OCI-LY3 (cell line): ENCODE measurements at regions not wholly inside any gene's neighbourhood (a gene's known extent, or its start where the extent isn't known, plus 50 kb on each side); places are given as distances from the start of the nearest gene placed in this dataset.

ENCODE experiments used
- H2AFZ ChIP-seq: fragments of 200-600, 300-600 bp; shearing (Covaris generic); 2 replicates; pipeline ENCODE4 v1.6.0; 2014; ENCODE audit warnings: antibody characterized with exemption, low read depth, low read length
- H3K27ac ChIP-seq: fragments of 200-600, 300-600 bp; sonication (generic); 2 replicates; pipeline ENCODE4 v1.5.1; 2014; ENCODE audit warnings: mild to moderate bottlenecking, low read length, moderate library complexity, mixed read lengths
- H3K27me3 ChIP-seq: fragments of 200-600, 300-600 bp; sonication (generic); 2 replicates; pipeline ENCODE4 v1.6.1; 2014; ENCODE audit warnings: low read depth, low read length, mixed read lengths
- H3K36me3 ChIP-seq: fragments of 200-600, 300-600 bp; sonication (generic); replicated peaks from 2 replicates; pipeline ENCODE3; 2014; ENCODE audit warnings: low read depth, low read length, mixed read lengths
- H3K4me1 ChIP-seq: fragments of 300-600, 200-600 bp; sonication (generic); 2 replicates; pipeline ENCODE4 v1.6.1; 2014; ENCODE audit warnings: low read length, mixed read lengths
- H3K4me2 ChIP-seq: fragments of 200-600, 300-600 bp; sonication (generic); 2 replicates; pipeline ENCODE4 v1.6.1; 2014; ENCODE audit warnings: low read length, mixed read lengths
- H3K4me3 ChIP-seq: fragments of 300-600, 200-600 bp; sonication (generic); 2 replicates; pipeline ENCODE4 v1.5.1; 2014; ENCODE audit warnings: antibody characterized with exemption, mild to moderate bottlenecking, low read length, moderate library complexity
- H3K79me2 ChIP-seq: fragments of 300-600, 200-600 bp; shearing (Covaris generic); 2 replicates; pipeline ENCODE4 v1.6.1; 2014; ENCODE audit warnings: mild to moderate bottlenecking, low read length, mixed read lengths
- H3K9ac ChIP-seq: fragments of 300-600, 200-600 bp; shearing (Covaris generic); 2 replicates; pipeline ENCODE4 v1.6.0; 2014; ENCODE audit warnings: mild to moderate bottlenecking, low read length, moderate library complexity
- H3K9me3 ChIP-seq: fragments of 200-600, 300-600 bp; shearing (Covaris generic); 2 replicates; pipeline ENCODE4 v1.6.1; 2014; ENCODE audit warnings: low read length, mixed read lengths; ENCODE audit not compliant: insufficient read depth
- H4K20me1 ChIP-seq: fragments of 200-600, 300-600 bp; sonication (generic); 2 replicates; pipeline ENCODE4 v1.6.1; 2016; ENCODE audit warnings: low read length, mixed read lengths; ENCODE audit not compliant: insufficient read depth
- CTCF ChIP-seq: fragments of 200-600, 300-600 bp; sonication (generic); IDR thresholded peaks from 2 replicates; pipeline ENCODE4 v1.5.1; 2014; ENCODE audit warnings: antibody characterized with exemption, low read length, low read depth
- EZH2phosphoT487 ChIP-seq: fragments of 200-600 bp; shearing (Covaris generic); IDR thresholded peaks from 2 replicates; pipeline ENCODE4 v1.6.1; 2018; ENCODE audit warnings: antibody characterized with exemption, mixed run types, low read depth

GRCh38 chr4:141900856-141901255 lies 264.5 kb downstream of the IL15 start:
- Histone ChIP-seq H2AFZ (no peak overlapping the region), H3K9me3 (no peaks in the 10 kb centered on the region), H3K9ac (no peak overlapping the region), H3K4me1 (peaks cover 19% of the 10 kb centered on the region), H3K27ac (no peak overlapping the region), H3K4me3 (no peak overlapping the region), H3K36me3 (no peaks in the 10 kb centered on the region), H3K27me3 (no peaks in the 10 kb centered on the region), H3K79me2 (no peaks in the 10 kb centered on the region), H3K4me2 (no peak overlapping the region), H4K20me1 (no peaks in the 10 kb centered on the region)
- TF ChIP-seq EZH2phosphoT487 (no peak), CTCF (no peak)

GRCh38 chr4:141905751-141906150 lies 269.4 kb downstream of the IL15 start:
- Histone ChIP-seq H3K9ac (no peak overlapping the region), H3K36me3 (no peaks in the 10 kb centered on the region), H3K79me2 (no peaks in the 10 kb centered on the region), H3K27ac (no peak overlapping the region), H3K27me3 (no peaks in the 10 kb centered on the region), H3K4me3 (no peak overlapping the region), H4K20me1 (no peaks in the 10 kb centered on the region), H3K4me1 (no peaks in the 10 kb centered on the region), H3K4me2 (no peak overlapping the region), H3K9me3 (no peaks in the 10 kb centered on the region), H2AFZ (no peak overlapping the region)
- TF ChIP-seq EZH2phosphoT487 = no peak
- no peak for TF ChIP-seq CTCF

- no peaks in the 10 kb centered on the region for H3K9me3 ChIP-seq
- H3K27ac ChIP-seq = no peak overlapping the region
- no peaks in the 10 kb centered on the region for H4K20me1 ChIP-seq
- H3K79me2 ChIP-seq = no peaks in the 10 kb centered on the region
- H3K9ac ChIP-seq = no peak overlapping the region
- H3K36me3 ChIP-seq = no peaks in the 10 kb centered on the region
- no peak overlapping the region for H3K4me3 ChIP-seq
- H3K4me1 ChIP-seq = no peaks in the 10 kb centered on the region
- no peak overlapping the region for H3K4me2 ChIP-seq
- TF ChIP-seq EZH2phosphoT487 (no peak), CTCF (no peak)
- no peaks in the 10 kb centered on the region for H3K27me3 ChIP-seq
- no peak overlapping the region for H2AFZ ChIP-seq
Measured at GRCh38 chr4:141909541-141909940, 273.2 kb downstream of the IL15 start.

- Histone ChIP-seq H3K27ac (no peak overlapping the region), H3K4me2 (no peak overlapping the region), H3K4me1 (no peaks in the 10 kb centered on the region), H3K27me3 (no peaks in the 10 kb centered on the region), H3K36me3 (no peaks in the 10 kb centered on the region), H3K79me2 (no peaks in the 10 kb centered on the region), H2AFZ (no peak overlapping the region), H3K4me3 (no peak overlapping the region), H3K9ac (no peak overlapping the region), H4K20me1 (no peaks in the 10 kb centered on the region), H3K9me3 (no peaks in the 10 kb centered on the region)
- no peak for TF ChIP-seq EZH2phosphoT487
- no peak for TF ChIP-seq CTCF
Measured at GRCh38 chr4:141912831-141913230, 276.4 kb downstream of the IL15 start.
